ENCODE measurements at regions not wholly inside any gene's neighbourhood (a gene's known extent, or its start where the extent isn't known, plus 50 kb on each side); places are given as distances from the start of the nearest gene placed in this dataset.

- TF ChIP-seq POLR2A (IDR thresholded peaks at IDR 0.05) (no peak), CTCF (IDR thresholded peaks at IDR 0.05) (no peak)
- no peak overlapping the region for H3K4me3 ChIP-seq (ENCODE audit: low read depth, poor library complexity, severe bottlenecking)
- intact Hi-C loops (cut with DNase I; ENCODE audit: low total_unique reads): no loop called here
- WGBS, 2 donors: 81 to 86% methylated on average over 6 of the region's 6 CpGs
- DNase-seq (ENCODE audit: low spot score in 2 of 2): no peak
Observed at GRCh38 chr11:121927789-121928188, 188.2 kb downstream of the BLID start.

- no peak for TF ChIP-seq POLR2A (IDR thresholded peaks at IDR 0.05)
- H3K4me3 ChIP-seq (ENCODE audit: low read depth, poor library complexity, severe bottlenecking): no peak overlapping the region
- 80 to 90% methylated on average over 8 of the region's 8 CpGs for WGBS, 2 donors
- intact Hi-C loops (cut with DNase I; ENCODE audit: low total_unique reads): no loop called here
- DNase-seq (ENCODE audit: low spot score in 2 of 2): no peak
Observed at GRCh38 chr11:121927097-121927785, 188.8 kb downstream of the BLID start.

- no peak for TF ChIP-seq POLR2A (IDR thresholded peaks at IDR 0.05)
- no peak for TF ChIP-seq CTCF (IDR thresholded peaks at IDR 0.05)
- intact Hi-C loops (cut with DNase I; ENCODE audit: low total_unique reads): no loop called here
- WGBS, 2 donors: 92 to 94% methylated on average over 6 of the region's 6 CpGs
- DNase-seq (ENCODE audit: low spot score in 2 of 2): no peak
- no peak overlapping the region for H3K4me3 ChIP-seq (ENCODE audit: low read depth, poor library complexity, severe bottlenecking)
Observed at GRCh38 chr11:121924191-121924590, 191.8 kb downstream of the BLID start.

GRCh38 chr11:121917482-121917881 is 198.5 kb downstream of the BLID start:
- DNase-seq (ENCODE audit: low spot score in 2 of 2): no peak
- intact Hi-C loops (cut with DNase I; ENCODE audit: low total_unique reads): no loop called here
- no peak overlapping the region for H3K4me3 ChIP-seq (ENCODE audit: low read depth, poor library complexity, severe bottlenecking)
- TF ChIP-seq POLR2A (IDR thresholded peaks at IDR 0.05): no peak
- no peak for TF ChIP-seq CTCF (IDR thresholded peaks at IDR 0.05)
- 90 to 93% methylated on average over 1 of the region's 1 CpG for WGBS, 2 donors

GRCh38 chr11:121914508-121915059 is 201.4 kb downstream of the BLID start:
- H3K4me3 ChIP-seq (ENCODE audit: low read depth, poor library complexity, severe bottlenecking): no peak overlapping the region
- no peak for TF ChIP-seq CTCF (IDR thresholded peaks at IDR 0.05)
- TF ChIP-seq POLR2A (IDR thresholded peaks at IDR 0.05): no peak
- WGBS, 2 donors: 43 to 55% methylated on average over 2 of the region's 2 CpGs
- intact Hi-C loops (cut with DNase I; ENCODE audit: low total_unique reads): no loop called here
- DNase-seq (ENCODE audit: low spot score in 2 of 2): no peak

- intact Hi-C loops (cut with DNase I; ENCODE audit: low total_unique reads): no loop called here
- 43 to 62% methylated on average over 2 of the region's 2 CpGs for WGBS, 2 donors
- no peak for DNase-seq (ENCODE audit: low spot score in 2 of 2)
- no peak for TF ChIP-seq POLR2A (IDR thresholded peaks at IDR 0.05)
- no peak for TF ChIP-seq CTCF (IDR thresholded peaks at IDR 0.05)
- H3K4me3 ChIP-seq (ENCODE audit: low read depth, poor library complexity, severe bottlenecking): no peak overlapping the region
Observed at GRCh38 chr11:121909596-121909995, 206.4 kb downstream of the BLID start.

All from lower leg skin (tissue), 4 donors.